Fibroblast of lung (primary cell): ENCODE measurements at regions not wholly inside any gene's neighbourhood (a gene's known extent, or its start where the extent isn't known, plus 50 kb on each side); places are given as distances from the start of the nearest gene placed in this dataset.

Experiments used
- EZH2 ChIP-seq: IDR thresholded peaks from 2 replicates; pipeline ENCODE4 v1.5.1; 2012; ENCODE audit warnings: low read length, control low read depth, mild to moderate bottlenecking; ENCODE audit errors: missing control alignments
- TF ChIP-seq, protein P1 (sequence below), 2 donors: IDR thresholded peaks in 1 of 2; conservative IDR thresholded peaks in 1 of 2; 1 replicate in 1 of 2; 2 replicates in 1 of 2; pipeline ENCODE4 v1.5.1; 2011 to 2012; ENCODE audit warnings: low read length in 2 of 2, control low read depth in 1 of 2, inconsistent platforms in 1 of 2, low read depth in 1 of 2, mild to moderate bottlenecking in 1 of 2

DNA sequence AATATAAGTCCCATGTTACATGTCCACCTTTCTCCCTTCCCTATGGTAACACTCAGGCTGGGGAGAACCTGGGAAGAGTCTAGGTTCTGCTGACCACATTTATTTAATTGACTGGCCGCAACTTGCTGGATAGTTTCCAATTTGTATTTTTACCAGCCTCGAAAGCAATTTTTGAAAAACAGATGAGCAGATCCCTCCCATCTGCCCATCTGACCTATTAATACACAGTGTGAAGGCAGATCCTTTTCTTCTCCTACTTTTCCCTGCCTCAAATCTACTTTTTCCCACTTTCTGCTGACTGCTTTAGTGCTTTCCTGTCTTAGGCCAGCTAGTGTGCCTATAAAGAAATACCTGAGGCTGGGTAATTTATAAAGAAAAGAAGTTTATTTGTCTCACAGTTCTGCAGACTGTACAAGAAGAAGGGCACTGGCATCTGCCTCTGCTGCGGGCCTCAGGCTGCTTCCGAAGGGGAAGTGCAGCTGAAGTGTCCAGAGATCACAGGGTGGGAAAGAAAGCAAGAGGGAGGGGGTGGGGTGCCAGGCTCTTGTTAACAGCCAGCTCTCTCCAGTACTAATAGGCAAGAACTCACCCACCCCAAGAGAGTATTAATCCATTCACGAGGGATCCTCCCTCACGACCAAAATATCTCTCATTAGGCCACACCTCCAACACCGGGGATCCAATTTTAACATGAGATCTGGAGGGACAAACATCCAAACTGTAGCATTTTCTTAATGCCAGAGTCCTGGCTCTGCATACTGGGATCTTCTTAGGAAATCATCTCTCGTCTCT, 336.0 kb upstream of the IGFBP3 start:
- TF ChIP-seq, protein P1, sequence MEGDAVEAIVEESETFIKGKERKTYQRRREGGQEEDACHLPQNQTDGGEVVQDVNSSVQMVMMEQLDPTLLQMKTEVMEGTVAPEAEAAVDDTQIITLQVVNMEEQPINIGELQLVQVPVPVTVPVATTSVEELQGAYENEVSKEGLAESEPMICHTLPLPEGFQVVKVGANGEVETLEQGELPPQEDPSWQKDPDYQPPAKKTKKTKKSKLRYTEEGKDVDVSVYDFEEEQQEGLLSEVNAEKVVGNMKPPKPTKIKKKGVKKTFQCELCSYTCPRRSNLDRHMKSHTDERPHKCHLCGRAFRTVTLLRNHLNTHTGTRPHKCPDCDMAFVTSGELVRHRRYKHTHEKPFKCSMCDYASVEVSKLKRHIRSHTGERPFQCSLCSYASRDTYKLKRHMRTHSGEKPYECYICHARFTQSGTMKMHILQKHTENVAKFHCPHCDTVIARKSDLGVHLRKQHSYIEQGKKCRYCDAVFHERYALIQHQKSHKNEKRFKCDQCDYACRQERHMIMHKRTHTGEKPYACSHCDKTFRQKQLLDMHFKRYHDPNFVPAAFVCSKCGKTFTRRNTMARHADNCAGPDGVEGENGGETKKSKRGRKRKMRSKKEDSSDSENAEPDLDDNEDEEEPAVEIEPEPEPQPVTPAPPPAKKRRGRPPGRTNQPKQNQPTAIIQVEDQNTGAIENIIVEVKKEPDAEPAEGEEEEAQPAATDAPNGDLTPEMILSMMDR (conservative IDR thresholded peaks at IDR 0.05 in 1 of 2, IDR thresholded peaks at IDR 0.05 in 1 of 2; ENCODE audit: low read depth in 1 of 2, low read length in 2 of 2) = no peak
- no peak for TF ChIP-seq EZH2
